CD8-positive, alpha-beta memory T cell (primary cell): ENCODE measurements at regions not wholly inside any gene's neighbourhood (a gene's known extent, or its start where the extent isn't known, plus 50 kb on each side); places are given as distances from the start of the nearest gene placed in this dataset.

Experiments
- CTCF ChIA-PET: fragments of 350-600 bp; sonication (Branson Sonifier 250); formaldehyde crosslinking; loops from one replicate; lab custom pipeline; 2021; ENCODE audit warnings: antibody characterized with exemption; lab: Charles Lee
- POLR2A ChIA-PET: fragments of 350-600 bp; sonication (Branson Sonifier 250); formaldehyde crosslinking; loops from one replicate; lab custom pipeline; 2021; ENCODE audit warnings: antibody characterized with exemption; lab: Charles Lee
- DNase-seq, 5 donors: peaks; one replicate each; pipeline versions ENCODE4 v3.0.0 to v3.0.0-alpha.2; 2020 to 2022; ENCODE audit warnings: mixed read lengths in 1 of 5
- H3K27ac ChIP-seq: one replicate; pipeline ENCODE4 v1.7.0; 2013; ENCODE audit warnings: low read depth, mild to moderate bottlenecking, low read length, moderate library complexity
- H3K27me3 ChIP-seq: 2 replicates; pipeline ENCODE4 v1.7.0; 2013; ENCODE audit warnings: low read length, mild to moderate bottlenecking; ENCODE audit not compliant: insufficient read depth, poor library complexity, severe bottlenecking
- H3K36me3 ChIP-seq: 2 replicates; pipeline ENCODE4 v1.7.0; 2013; ENCODE audit warnings: mild to moderate bottlenecking, low read length, moderate library complexity; ENCODE audit not compliant: insufficient read depth
- H3K4me1 ChIP-seq: 2 replicates; pipeline ENCODE4 v1.7.0; 2013; ENCODE audit warnings: mild to moderate bottlenecking, low read length, moderate library complexity; ENCODE audit not compliant: insufficient read depth
- H3K4me3 ChIP-seq: 2 replicates; pipeline ENCODE4 v1.7.0; 2013; ENCODE audit warnings: mild to moderate bottlenecking, low read length
- H3K9me3 ChIP-seq: 2 replicates; pipeline ENCODE4 v1.7.0; 2013; ENCODE audit warnings: mild to moderate bottlenecking, low read length
- H3K27ac Mint-ChIP-seq, 8 donors: one replicate each; pipeline ENCODE4 v1.8.0; 2020 to 2021; ENCODE audit warnings: mixed read lengths in 8 of 8, mild to moderate bottlenecking in 6 of 8, inconsistent platforms in 3 of 8, moderate library complexity in 3 of 8
- H3K27me3 Mint-ChIP-seq, 2 donors: one replicate each; pipeline ENCODE4 v1.8.0; 2020 to 2021; ENCODE audit warnings: mixed read lengths in 2 of 2, mild to moderate bottlenecking in 1 of 2, moderate library complexity in 1 of 2
- H3K36me3 Mint-ChIP-seq, 3 donors: one replicate each; pipeline ENCODE4 v1.8.0; 2020 to 2021; ENCODE audit warnings: mixed read lengths in 3 of 3, inconsistent platforms in 1 of 3, mild to moderate bottlenecking in 1 of 3
- H3K4me1 Mint-ChIP-seq, 3 donors: one replicate each; pipeline ENCODE4 v1.8.0; 2020 to 2021; ENCODE audit warnings: mixed read lengths in 3 of 3, inconsistent platforms in 1 of 3, mild to moderate bottlenecking in 1 of 3
- H3K4me3 Mint-ChIP-seq, 7 donors: one replicate each; pipeline ENCODE4 v1.8.0; 2020 to 2021; ENCODE audit warnings: mixed read lengths in 7 of 7, mild to moderate bottlenecking in 6 of 7, moderate library complexity in 4 of 7, inconsistent platforms in 2 of 7
- H3K9me3 Mint-ChIP-seq, 5 donors: one replicate each; pipeline ENCODE4 v1.8.0; 2020 to 2022; ENCODE audit warnings: mixed read lengths in 5 of 5, mild to moderate bottlenecking in 3 of 5, moderate library complexity in 2 of 5, inconsistent platforms in 1 of 5

- no peaks in the 10 kb centered on the region for H3K9me3 ChIP-seq
- ChIA-PET CTCF (no interaction called here), POLR2A (no interaction called here)
- H3K4me3 Mint-ChIP-seq: no peak overlapping the region
- H3K4me3 ChIP-seq: no peak overlapping the region
- no peak overlapping the region for H3K27ac ChIP-seq
- DNase-seq: no peak
- H3K4me1 ChIP-seq: no peaks in the 10 kb centered on the region
- H3K4me1 Mint-ChIP-seq: no peaks in the 10 kb centered on the region
- peaks cover 0 to 4% (median 1%) of the 10 kb centered on the region in 5 donors for H3K9me3 Mint-ChIP-seq
- peaks cover 0 to 4% (median 0%) of the 10 kb centered on the region in 3 donors for H3K36me3 Mint-ChIP-seq
- no peaks in the 10 kb centered on the region for H3K36me3 ChIP-seq
- H3K27me3 ChIP-seq: no peaks in the 10 kb centered on the region
- H3K27ac Mint-ChIP-seq: no peak overlapping the region
- peaks cover 5 to 30% of the 10 kb centered on the region in 2 donors for H3K27me3 Mint-ChIP-seq
Observed at GRCh38 chr10:49243610-49244283, 55.2 kb upstream of the C10orf71 start.

- Histone ChIP-seq H3K27me3 (no peaks in the 10 kb centered on the region), H3K4me1 (no peaks in the 10 kb centered on the region), H3K9me3 (no peaks in the 10 kb centered on the region), H3K36me3 (no peaks in the 10 kb centered on the region), H3K27ac (no peak overlapping the region), H3K4me3 (no peak overlapping the region)
- Mint-ChIP-seq H3K27ac (peak overlapping the region in 1 of 8 donors; percentile 88), H3K4me1 (no peaks in the 10 kb centered on the region), H3K36me3 (peaks cover 0 to 4% (median 0%) of the 10 kb centered on the region in 3 donors), H3K27me3 (peaks cover 5 to 30% of the 10 kb centered on the region in 2 donors), H3K4me3 (no peak overlapping the region), H3K9me3 (peaks cover 0 to 2% (median 0%) of the 10 kb centered on the region in 5 donors)
- CTCF ChIA-PET: no interaction called here
- DNase-seq: no peak
- POLR2A ChIA-PET: no interaction called here
Observed at GRCh38 chr10:49243139-49243538, 54.9 kb upstream of the TMEM273 start.

- no peak for DNase-seq
- no peaks in the 10 kb centered on the region for H3K9me3 ChIP-seq
- H3K27me3 Mint-ChIP-seq: peaks cover 5 to 30% of the 10 kb centered on the region in 2 donors
- H3K36me3 ChIP-seq: no peaks in the 10 kb centered on the region
- H3K4me3 ChIP-seq: no peak overlapping the region
- no peak overlapping the region for H3K27ac Mint-ChIP-seq
- POLR2A ChIA-PET: no interaction called here
- peaks cover 0 to 4% (median 0%) of the 10 kb centered on the region in 3 donors for H3K36me3 Mint-ChIP-seq
- no peaks in the 10 kb centered on the region for H3K4me1 ChIP-seq
- H3K4me3 Mint-ChIP-seq: no peak overlapping the region
- CTCF ChIA-PET: no interaction called here
- peaks cover 0 to 1% (median 0%) of the 10 kb centered on the region in 5 donors for H3K9me3 Mint-ChIP-seq
- no peaks in the 10 kb centered on the region for H3K27me3 ChIP-seq
- H3K4me1 Mint-ChIP-seq: no peaks in the 10 kb centered on the region
- no peak overlapping the region for H3K27ac ChIP-seq
Observed at GRCh38 chr10:49242604-49243003, 54.4 kb upstream of the TMEM273 start.

- peaks cover 0 to 4% (median 0%) of the 10 kb centered on the region in 3 donors for H3K36me3 Mint-ChIP-seq
- Histone ChIP-seq H3K4me3 (no peak overlapping the region), H3K27ac (no peak overlapping the region), H3K27me3 (no peaks in the 10 kb centered on the region), H3K4me1 (no peaks in the 10 kb centered on the region), H3K36me3 (no peaks in the 10 kb centered on the region), H3K9me3 (no peaks in the 10 kb centered on the region)
- POLR2A ChIA-PET: no interaction called here
- CTCF ChIA-PET: no interaction called here
- no peak overlapping the region for H3K4me3 Mint-ChIP-seq
- H3K27ac Mint-ChIP-seq: no peak overlapping the region
- DNase-seq: no peak
- no peaks in the 10 kb centered on the region for H3K9me3 Mint-ChIP-seq
- peaks cover 5 to 30% of the 10 kb centered on the region in 2 donors for H3K27me3 Mint-ChIP-seq
- H3K4me1 Mint-ChIP-seq: no peaks in the 10 kb centered on the region
Observed at GRCh38 chr10:49241385-49241784, 53.2 kb upstream of the TMEM273 start.

GRCh38 chr10:49240946-49241345, 52.8 kb upstream of the TMEM273 start:
- H3K9me3 Mint-ChIP-seq: no peaks in the 10 kb centered on the region
- Histone ChIP-seq H3K36me3 (no peaks in the 10 kb centered on the region), H3K9me3 (no peaks in the 10 kb centered on the region), H3K4me3 (no peak overlapping the region), H3K27ac (no peak overlapping the region), H3K27me3 (no peaks in the 10 kb centered on the region), H3K4me1 (no peaks in the 10 kb centered on the region)
- ChIA-PET CTCF (no interaction called here), POLR2A (no interaction called here)
- peaks cover 5 to 30% of the 10 kb centered on the region in 2 donors for H3K27me3 Mint-ChIP-seq
- H3K4me1 Mint-ChIP-seq: no peaks in the 10 kb centered on the region
- H3K36me3 Mint-ChIP-seq: peaks cover 0 to 4% (median 0%) of the 10 kb centered on the region in 3 donors
- no peak overlapping the region for H3K4me3 Mint-ChIP-seq
- DNase-seq: no peak
- H3K27ac Mint-ChIP-seq: no peak overlapping the region
